T follicular helper cell (primary cell): ENCODE measurements at regions not wholly inside any gene's neighbourhood (a gene's known extent, or its start where the extent isn't known, plus 50 kb on each side); places are given as distances from the start of the nearest gene placed in this dataset.

Experiments used
- DNase-seq: peaks from one replicate; pipeline ENCODE4 v3.0.0-alpha.2; 2020; ENCODE audit warnings: low read depth

GRCh38 chr3:82940124-82940523, 1178.7 kb upstream of the GBE1 start:
- no peak for DNase-seq

DNA sequence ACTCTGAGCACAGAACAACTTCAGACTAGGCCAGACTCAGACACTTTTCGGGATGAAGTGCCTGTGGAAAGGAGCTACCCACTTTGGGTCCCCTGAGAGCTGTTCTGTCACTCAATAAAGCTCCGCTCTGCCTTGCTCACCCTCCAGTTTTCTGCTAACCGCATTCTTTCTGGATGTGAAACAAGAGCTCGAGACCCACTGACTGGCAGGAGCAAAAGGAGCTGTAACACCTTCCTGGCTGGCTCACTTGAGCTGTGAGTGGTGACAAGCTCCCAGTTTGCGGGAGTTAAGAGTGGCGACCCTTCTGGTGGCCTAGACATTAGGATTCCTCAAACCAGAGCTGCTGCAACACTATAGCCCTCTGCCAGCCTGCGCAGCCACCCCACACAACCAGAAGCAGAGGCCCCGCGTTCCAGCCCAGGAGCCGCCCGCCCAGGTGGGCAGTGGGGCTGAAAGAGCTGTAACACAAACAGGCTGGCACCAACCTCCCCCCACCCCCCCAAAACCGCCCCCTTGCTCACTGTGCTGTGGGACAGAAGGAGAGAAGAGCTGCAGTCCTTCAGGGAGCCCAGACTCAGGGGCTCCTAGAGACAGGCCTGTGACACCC, 1178.1 kb upstream of the GBE1 start:
- DNase-seq: no peak

DNA sequence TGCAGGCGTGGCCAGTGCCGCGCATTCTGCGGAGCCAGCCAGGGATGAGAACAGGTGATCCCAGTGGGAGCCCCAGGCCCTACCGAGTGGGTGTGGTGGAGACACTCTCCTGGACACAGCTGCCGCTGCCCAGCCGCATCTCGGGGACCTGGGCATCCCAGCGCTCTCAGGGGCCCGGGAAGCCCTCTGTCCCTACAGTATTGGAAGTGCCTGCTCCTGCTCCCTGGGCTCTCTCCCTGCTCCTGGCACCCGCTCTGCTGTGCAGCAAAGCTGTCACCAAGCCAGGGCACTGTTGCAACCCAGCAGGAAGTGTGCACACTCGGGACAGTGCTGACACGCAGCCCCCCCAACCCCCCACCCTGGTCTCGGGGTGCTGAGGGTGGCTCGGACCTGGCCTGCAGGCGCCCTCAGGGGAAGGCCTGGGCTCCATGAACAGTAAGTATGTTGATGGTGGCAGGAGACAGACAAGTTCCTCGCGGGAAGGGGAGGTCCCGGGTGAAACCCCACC, 1177.4 kb upstream of the GBE1 start:
- no peak for DNase-seq

DNA sequence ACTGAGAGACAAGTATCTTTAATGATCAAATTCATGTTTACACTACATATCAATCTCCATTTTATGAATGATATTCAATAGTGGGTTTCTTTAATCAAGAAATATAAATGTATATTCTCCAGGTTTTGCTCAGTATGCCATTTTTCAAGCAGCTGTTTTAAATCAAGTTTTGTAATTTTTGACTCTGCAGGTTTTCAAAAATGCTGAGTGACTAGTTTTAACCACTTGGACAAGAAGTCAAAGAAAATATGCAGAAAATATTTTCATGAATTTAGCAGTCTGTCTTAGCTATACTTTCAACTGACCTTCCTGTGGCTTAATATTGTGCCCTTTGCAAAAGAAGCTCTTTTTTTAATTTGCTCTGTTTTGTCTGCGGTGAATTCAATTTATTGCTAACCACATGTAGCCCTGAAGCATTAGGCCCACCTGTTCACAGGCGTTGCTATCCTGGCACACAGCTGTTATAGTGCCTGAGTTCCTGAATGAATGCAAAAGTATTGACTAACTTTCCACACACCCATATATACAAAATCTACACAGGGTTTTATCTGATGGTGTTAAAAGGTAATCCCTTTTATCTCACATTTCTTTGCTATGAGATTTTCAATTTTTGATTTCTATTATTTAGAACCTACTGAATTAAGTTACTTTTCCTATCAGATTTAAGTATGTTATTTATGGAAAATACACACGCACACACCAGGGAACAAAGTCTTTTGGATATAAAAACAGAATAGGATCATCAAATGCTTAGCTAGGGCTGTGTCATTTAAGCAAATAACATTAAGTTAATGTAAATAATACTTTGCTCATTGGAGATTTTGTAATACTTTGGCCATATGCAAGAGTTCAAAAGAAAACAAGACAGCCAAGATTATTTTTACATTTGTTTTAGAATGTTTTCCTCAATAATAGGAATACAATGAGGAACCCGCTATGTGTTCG, 1166.1 kb upstream of the GBE1 start:
- no peak for DNase-seq

DNA sequence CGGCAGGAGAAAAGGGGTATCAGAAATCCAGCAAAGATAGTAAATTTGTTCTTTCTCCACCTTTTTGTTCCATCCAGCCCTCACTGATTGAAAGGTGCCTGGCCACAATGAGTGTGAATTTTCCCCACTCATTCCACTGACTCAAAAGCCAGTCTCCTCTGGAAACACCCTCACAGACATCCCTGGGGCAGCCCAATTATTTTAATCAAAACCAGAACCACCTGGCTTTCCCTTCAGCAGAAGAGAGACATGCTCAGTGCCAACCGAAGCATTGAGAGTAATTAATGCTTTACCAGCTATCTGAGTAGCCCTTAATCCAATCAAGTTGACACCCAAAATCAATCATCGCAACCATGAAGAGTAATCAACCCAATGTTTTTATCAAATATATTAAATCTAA, 1129.6 kb upstream of the GBE1 start:
- no peak for DNase-seq

DNA sequence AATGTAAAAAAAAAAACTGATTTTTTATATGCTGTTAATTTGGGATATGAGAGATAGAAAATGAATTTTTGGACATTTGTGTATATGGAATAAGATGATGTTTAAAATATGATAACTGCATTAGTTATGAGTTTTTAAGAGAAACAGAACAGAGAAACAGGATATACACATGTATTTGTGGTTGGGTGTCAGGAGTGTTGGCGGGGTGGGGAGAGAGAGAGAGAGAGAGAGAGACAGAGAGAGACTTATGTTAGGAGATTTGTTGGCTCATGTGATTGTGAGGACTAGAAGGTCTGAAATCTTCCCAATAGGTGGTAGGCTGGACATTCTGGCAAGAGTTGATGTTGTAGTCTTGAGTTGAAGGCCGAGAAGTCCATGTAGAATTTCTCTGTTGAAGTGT, 1121.6 kb upstream of the GBE1 start:
- no peak for DNase-seq

- DNase-seq: no peak
Measured at GRCh38 chr3:82875401-82875800, 1114.0 kb upstream of the GBE1 start.

DNA sequence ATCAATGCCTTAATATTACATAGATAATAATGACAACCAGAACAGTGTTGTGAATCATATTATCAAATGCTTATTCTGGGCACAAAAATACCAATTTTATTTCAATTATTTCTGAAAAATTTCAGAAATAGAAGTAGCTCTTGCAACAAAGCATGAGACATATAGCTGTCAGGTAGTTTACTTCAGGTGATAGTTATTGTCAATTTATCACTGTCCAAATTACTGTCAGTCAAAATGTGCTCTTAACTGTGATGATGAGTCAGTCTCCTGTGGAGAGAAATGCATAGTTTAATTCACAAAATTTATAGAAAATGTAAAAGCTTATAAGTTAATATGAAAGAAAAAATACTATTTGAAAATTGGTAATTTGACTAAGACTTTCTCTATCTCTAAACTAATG, 1078.4 kb upstream of the GBE1 start:
- no peak for DNase-seq

- DNase-seq: no peak
Measured at GRCh38 chr3:82834098-82834497, 1072.7 kb upstream of the GBE1 start.

DNA sequence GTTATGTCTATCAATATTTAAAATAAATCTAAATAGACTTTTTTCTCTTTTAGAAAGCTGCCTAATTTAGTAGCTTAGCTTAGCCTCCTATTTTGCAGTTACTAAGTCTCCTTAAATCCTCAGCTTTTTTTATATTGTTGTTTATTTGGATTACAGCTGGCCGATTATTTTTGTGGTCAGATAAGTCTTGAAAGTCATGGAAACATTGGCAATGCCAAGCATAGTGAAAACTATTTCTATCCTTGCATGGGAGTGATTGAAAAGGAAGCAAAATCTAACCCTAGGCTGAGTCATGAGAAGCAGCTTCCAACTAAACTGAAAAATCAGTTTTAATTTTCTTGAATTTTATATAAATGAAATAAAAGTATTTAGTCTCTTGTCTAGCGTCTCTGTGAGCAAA, 1063.0 kb upstream of the GBE1 start:
- no peak for DNase-seq

DNA sequence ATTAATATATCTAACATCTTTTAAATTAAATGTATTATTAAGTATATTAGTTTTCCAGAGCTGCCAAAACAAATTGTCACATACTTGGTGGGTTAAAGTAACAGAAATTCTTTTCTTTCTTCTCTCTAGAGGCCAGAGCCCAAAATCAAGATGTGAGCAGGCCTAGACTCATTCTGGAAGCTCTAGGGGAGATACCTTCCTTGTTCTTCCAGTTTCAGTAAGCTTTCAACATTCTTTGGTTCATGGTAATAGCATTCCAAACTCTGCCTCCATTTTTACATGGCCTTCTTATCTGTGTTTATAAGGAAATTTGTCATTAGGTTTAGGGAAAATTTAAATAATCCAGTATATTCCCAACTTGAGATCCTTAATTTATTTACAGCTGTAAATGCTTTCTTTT, 1054.6 kb upstream of the GBE1 start:
- no peak for DNase-seq

DNA sequence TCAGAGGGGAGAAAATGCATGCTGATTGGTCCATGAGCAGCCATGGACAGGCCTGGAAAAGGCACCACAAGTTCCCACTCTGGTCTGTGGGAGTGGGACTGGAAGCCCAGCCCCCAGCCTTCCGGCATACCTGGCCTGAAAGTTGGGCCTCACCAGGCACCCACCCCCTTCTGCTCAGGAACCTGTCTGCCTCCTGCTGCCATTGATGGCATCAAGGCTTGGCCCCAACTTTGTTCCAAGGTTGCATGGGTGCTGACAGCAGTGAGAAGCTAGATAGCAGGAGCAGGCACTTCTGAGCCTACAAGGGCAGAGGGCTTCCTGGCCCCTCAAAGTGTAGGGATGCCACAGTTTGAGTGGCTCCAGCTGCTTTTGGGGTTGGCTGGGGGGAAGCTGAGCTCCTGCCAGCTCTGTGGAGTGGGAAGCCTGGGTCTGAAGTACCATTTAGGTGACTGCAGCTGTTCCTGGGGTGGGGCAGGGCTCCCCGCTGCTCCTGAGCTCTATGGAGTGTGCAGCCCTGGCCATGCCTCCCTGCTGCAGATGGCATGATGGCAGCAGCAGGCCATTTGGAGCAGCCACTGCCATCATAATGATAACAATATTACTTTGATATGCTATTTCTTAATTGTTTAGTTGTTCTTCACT, 1054.1 kb upstream of the GBE1 start:
- no peak for DNase-seq

DNA sequence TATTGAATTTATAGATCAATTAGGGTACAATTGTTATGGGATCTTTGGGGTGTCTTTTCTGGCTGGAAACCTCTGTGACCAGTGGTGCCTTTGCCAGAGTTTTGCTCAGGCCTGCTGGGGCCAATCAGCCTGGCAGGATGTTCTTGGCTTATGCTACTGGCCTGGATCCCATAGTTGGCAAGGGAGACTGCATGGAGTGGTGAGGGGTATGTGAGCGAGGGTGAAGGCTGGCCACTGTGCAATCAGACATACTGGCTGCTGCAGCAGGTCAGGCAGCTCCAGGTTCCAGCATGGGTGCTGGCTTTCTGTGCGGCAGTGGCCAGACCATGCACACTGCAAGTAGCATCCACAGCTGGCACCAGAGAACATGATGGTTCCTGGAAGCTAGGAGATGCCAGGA, 1053.2 kb upstream of the GBE1 start:
- DNase-seq: no peak

GRCh38 chr3:82807781-82808180, 1046.3 kb upstream of the GBE1 start:
- DNase-seq: no peak

GRCh38 chr3:82802501-82802900, 1041.1 kb upstream of the GBE1 start:
- DNase-seq: no peak

DNA sequence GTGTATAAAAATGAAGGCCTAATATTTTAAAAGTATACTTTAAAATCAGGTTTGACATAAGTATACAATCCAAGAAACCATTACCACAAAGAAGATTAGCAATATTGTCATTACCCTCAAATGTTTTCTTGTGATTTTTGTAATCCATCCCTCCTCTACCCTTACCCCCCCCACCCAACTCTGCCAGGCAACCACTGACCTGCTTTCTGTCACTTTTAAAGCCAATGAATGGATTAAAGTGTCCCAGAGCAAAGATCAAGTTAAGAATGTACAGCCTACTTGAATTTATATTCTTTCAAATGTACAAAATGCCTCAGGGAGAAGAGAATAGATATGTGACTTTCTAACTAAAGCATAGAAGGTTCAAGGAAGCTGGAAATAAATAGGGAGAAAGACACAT, 1038.8 kb upstream of the GBE1 start:
- DNase-seq: no peak

DNA sequence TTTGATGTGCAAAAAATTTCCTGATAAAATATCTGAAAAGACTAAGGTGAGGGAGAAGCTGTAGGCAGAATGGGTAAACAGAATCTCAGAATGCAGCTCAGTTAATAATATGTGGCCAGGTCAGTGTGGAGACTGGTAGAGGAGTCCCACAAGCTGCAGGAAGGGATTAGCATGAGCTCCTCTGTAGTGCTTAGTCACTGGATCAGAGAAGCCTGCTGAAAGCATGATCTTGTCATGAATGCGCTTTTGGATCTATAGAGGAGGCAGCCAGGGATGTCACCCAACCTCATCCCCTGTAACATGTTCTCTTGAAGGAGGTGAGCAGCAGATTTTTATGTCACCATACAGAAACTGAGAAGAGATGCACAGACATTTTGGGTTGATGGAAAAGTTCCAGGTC, 1035.3 kb upstream of the GBE1 start:
- DNase-seq: no peak

DNA sequence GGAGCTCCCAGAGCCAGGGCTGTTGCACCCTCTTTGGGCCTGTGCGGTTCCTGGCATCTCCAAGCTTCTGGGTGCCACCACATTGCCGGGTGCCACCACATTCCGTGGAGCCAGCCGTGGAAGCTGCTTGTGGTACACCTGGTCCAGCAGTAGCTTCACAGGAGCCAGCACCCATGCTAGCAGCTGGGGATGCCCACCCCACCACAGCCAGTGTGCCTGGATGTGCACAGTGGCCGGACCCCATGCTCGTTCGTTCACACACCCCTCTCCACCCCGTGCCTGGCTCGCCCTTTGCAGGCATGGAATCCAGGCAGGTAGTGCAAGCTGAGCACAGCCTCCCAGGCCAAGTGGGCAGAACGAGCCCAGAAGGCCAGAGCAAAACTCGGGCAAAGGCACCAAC, 1029.8 kb upstream of the GBE1 start:
- no peak for DNase-seq

GRCh38 chr3:82790307-82791097, 1029.1 kb upstream of the GBE1 start:
- no peak for DNase-seq

DNA sequence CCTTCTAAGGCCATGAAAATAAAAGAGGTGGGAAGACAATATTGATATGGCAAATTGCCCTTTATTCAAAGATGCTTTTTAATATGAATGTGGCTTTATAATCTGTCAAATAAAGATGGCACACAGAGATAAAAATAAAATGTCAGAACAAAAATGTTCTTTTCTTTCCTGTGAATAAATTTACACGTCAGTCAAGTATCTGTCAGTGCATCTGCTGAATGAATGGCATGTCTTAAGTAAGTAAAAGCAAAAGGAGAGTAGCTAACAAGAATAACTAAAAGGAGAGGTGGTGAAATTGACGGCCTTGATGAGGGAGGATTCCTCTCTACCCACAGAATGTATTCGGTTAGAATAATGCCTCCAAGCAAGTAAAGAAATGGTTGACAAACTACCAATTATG, 1021.7 kb upstream of the GBE1 start:
- DNase-seq: no peak

DNA sequence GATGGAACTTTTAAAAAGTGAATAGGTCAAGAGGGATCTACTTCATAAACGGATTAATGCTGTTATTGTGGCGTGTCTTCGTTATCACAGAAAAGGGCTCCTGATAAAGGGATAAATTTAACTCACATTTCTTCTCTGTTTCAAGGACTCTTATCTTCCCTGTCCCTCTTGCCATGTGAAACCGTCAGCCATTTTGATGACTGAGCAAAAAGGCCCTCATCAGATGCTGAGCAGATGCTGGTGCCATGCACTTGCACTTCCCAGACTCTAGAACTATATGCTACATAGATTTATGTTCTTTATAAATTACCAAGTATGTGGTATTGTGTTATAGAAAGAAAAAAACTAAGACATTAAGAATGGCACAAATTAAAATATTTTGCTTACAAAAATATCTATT, 1011.8 kb upstream of the GBE1 start:
- no peak for DNase-seq

DNA sequence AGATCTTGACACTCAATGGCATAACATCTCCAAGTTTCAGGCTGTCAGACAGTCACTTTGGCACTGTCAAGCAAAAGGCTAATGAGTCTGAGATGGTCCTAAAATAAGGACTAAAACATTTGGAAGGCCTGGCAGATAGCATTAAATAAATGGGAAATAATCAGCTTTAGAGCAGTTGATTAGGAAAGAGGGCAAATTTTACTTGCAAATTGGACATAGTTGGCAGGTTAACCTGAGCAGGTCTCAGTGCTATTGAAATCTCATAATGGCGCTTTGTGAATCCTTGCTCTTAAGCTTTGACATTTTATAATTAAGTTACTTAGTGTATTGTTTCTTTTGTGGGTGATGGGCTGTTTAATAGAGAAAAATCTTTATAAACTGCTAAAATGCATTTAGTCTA, 1003.1 kb upstream of the GBE1 start:
- no peak for DNase-seq
